HG02678 (cell line): ENCODE measurements at regions not wholly inside any gene's neighbourhood (a gene's known extent, or its start where the extent isn't known, plus 50 kb on each side); places are given as distances from the start of the nearest gene placed in this dataset.
A peak's percentile ranks its signal among the peaks of the same experiment; 100 is the strongest.

ENCODE experiments used
- ATAC-seq: cut with Tn5 transposase; IDR thresholded peaks from one replicate; pipeline ENCODE4 v1.9.1; 2021; ENCODE audit warnings: mild to moderate bottlenecking, moderate library complexity; ENCODE audit not compliant: unreplicated experiment

GRCh38 chr5:136811551-136811950 is 446.2 kb upstream of the TRPC7 start:
- ATAC-seq, result no peak

- ATAC-seq, result no peak
Observed at GRCh38 chr5:136811086-136811485, 445.7 kb upstream of the TRPC7 start.

GRCh38 chr5:136810261-136810801 is 445.0 kb upstream of the TRPC7 start:
- ATAC-seq, result no peak

- ATAC-seq, result no peak
Observed at GRCh38 chr5:136809382-136809781, 444.0 kb upstream of the TRPC7 start.

- ATAC-seq, result no peak
Observed at GRCh38 chr5:136808756-136809155, 443.4 kb upstream of the TRPC7 start.

- ATAC-seq, result no peak
Observed at GRCh38 chr5:136805466-136805865, 440.1 kb upstream of the TRPC7 start.

GRCh38 chr5:136802383-136802782 is 437.0 kb upstream of the TRPC7 start:
- no peak for ATAC-seq

- no peak for ATAC-seq
Observed at GRCh38 chr5:136799806-136800372, 434.5 kb upstream of the TRPC7 start.

- ATAC-seq, result no peak
Observed at GRCh38 chr5:136793300-136793699, 428.0 kb upstream of the TRPC7 start.

- no peak for ATAC-seq
Observed at GRCh38 chr5:136781464-136781863, 416.1 kb upstream of the TRPC7 start.

GRCh38 chr5:136780518-136780917 is 415.2 kb upstream of the TRPC7 start:
- no peak for ATAC-seq

GRCh38 chr5:136776022-136776927 is 410.9 kb upstream of the TRPC7 start:
- ATAC-seq, result no peak

GRCh38 chr5:136772491-136772890 is 407.1 kb upstream of the TRPC7 start:
- ATAC-seq, result no peak

- ATAC-seq, result peak; percentile 89
Observed at GRCh38 chr5:136769900-136770684, 404.7 kb upstream of the TRPC7 start.

- no peak for ATAC-seq
Observed at GRCh38 chr5:136769093-136769492, 403.7 kb upstream of the TRPC7 start.

GRCh38 chr5:136768457-136768856 is 403.1 kb upstream of the TRPC7 start:
- no peak for ATAC-seq

- ATAC-seq, result no peak
Observed at GRCh38 chr5:136766456-136766855, 401.1 kb upstream of the TRPC7 start.

GRCh38 chr5:136764601-136765000 is 399.3 kb upstream of the TRPC7 start:
- no peak for ATAC-seq

- ATAC-seq, result no peak
Observed at GRCh38 chr5:136763548-136763947, 398.2 kb upstream of the TRPC7 start.

- ATAC-seq, result no peak
Observed at GRCh38 chr5:136754216-136754615, 388.9 kb upstream of the TRPC7 start.

GRCh38 chr5:136750224-136750862 is 385.0 kb upstream of the TRPC7 start:
- no peak for ATAC-seq
